Panc1 (cell line): ENCODE measurements at regions not wholly inside any gene's neighbourhood (a gene's known extent, or its start where the extent isn't known, plus 50 kb on each side); places are given as distances from the start of the nearest gene placed in this dataset.

ENCODE experiments used
- ATAC-seq: fragments of 200-7000 bp; cut with Tn5 transposase; 2 replicates; pipeline ENCODE4 v1.9.1; 2020; ENCODE audit warnings: mild to moderate bottlenecking, moderate library complexity
- BruUV-seq: library from RNA; stranded (reverse); fragments of 400-500 nt; replicated peaks from 2 replicates; lab custom pipeline; 2021; lab: Mats Ljungman, UMichigan
- CTCF ChIA-PET: fragments of 300-600 bp; sonication (Branson Sonifier 250); formaldehyde crosslinking; loops from one replicate; lab custom pipeline; 2022; ENCODE audit warnings: antibody characterized with exemption; lab: Charles Lee
- POLR2A ChIA-PET: fragments of 300-600 bp; sonication (Branson Sonifier 250); formaldehyde crosslinking; loops from one replicate; lab custom pipeline; 2022; ENCODE audit warnings: antibody characterized with exemption; lab: Charles Lee
- DNase-seq: peaks from one replicate; pipeline ENCODE4 v3.0.0-alpha.2; 2010; ENCODE audit warnings: low read depth, low spot score
- H3K27ac ChIP-seq: 2 replicates; pipeline ENCODE4 v1.5.1; 2011; ENCODE audit warnings: mild to moderate bottlenecking, low read length, inconsistent platforms
- H3K27me3 ChIP-seq: fragments of 200-500 bp; sonication (Bioruptor generic); 2 replicates; pipeline ENCODE4 v1.6.0; 2014; ENCODE audit warnings: low read length, inconsistent platforms; ENCODE audit not compliant: control insufficient read depth, insufficient read depth
- H3K36me3 ChIP-seq: fragments of 200-500 bp; sonication (Bioruptor generic); 2 replicates; pipeline ENCODE4 v1.5.1; 2014; ENCODE audit warnings: inconsistent platforms, mild to moderate bottlenecking, low read length, moderate library complexity; ENCODE audit not compliant: control insufficient read depth, insufficient read depth
- H3K4me1 ChIP-seq: 2 replicates; pipeline ENCODE4 v1.5.1; 2011; ENCODE audit warnings: inconsistent platforms, mild to moderate bottlenecking, low read length, moderate library complexity; ENCODE audit not compliant: control insufficient read depth, insufficient read depth
- H3K4me3 ChIP-seq, 2 experiments: 2 replicates each; pipeline ENCODE4 v1.5.1; 2011 to 2012; ENCODE audit warnings: low read depth in 2 of 2, low read length in 2 of 2, mild to moderate bottlenecking in 2 of 2, inconsistent platforms in 1 of 2, moderate library complexity in 1 of 2
- H3K9me3 ChIP-seq: fragments of 200-500 bp; sonication (Bioruptor generic); 2 replicates; pipeline ENCODE4 v1.5.1; 2014; ENCODE audit warnings: low read depth, mild to moderate bottlenecking, inconsistent platforms, low read length, moderate library complexity; ENCODE audit not compliant: control insufficient read depth, insufficient read depth
- POLR2AphosphoS5 ChIP-seq: IDR thresholded peaks from 2 replicates; pipeline ENCODE4 v1.6.1; 2012; ENCODE audit warnings: mild to moderate bottlenecking, low read depth, low read length, moderate library complexity
- SIN3A ChIP-seq: IDR thresholded peaks from 2 replicates; pipeline ENCODE4 v1.6.1; 2012; ENCODE audit warnings: low read depth, mild to moderate bottlenecking, low read length, moderate library complexity, borderline replicate concordance; ENCODE audit not compliant: insufficient read depth
- TCF7L2 ChIP-seq: IDR thresholded peaks from 2 replicates; pipeline ENCODE4 v1.6.1; 2011; ENCODE audit warnings: mild to moderate bottlenecking, low read depth, low read length, inconsistent platforms
- in situ Hi-C: cut with HindIII; loops from 2 replicates; pipeline ENCODE4 v1.10.0; 2016; ENCODE audit warnings: low sequenced_read_pairs, low pct_unique_long_range_greater_than_20kb
- intact Hi-C: fragments of 100-400 bp; cut with micrococcal nuclease; formaldehyde crosslinking; loops from one replicate; pipeline ENCODE4 v1.10.0; 2022; ENCODE audit not compliant: unreplicated experiment
- TF ChIP-seq, protein P1 (sequence below), 2 experiments: IDR thresholded peaks; 2 replicates each; pipeline ENCODE4 v1.6.1; 2011 to 2012; ENCODE audit warnings: low read depth in 2 of 2, control low read depth in 1 of 2, low read length in 1 of 2, mild to moderate bottlenecking in 1 of 2, moderate library complexity in 1 of 2; ENCODE audit not compliant: insufficient read depth in 1 of 2
- TF ChIP-seq, protein P2 (sequence below): fragments of 450-650 bp; IDR thresholded peaks from 2 replicates; pipeline ENCODE4 v1.5.1; 2017; ENCODE audit warnings: mild to moderate bottlenecking

GRCh38 chr15:60259469-60259868 is 138.3 kb downstream of the ANXA2 start:
- ChIA-PET POLR2A (no interaction called here), CTCF (no interaction called here)
- H3K4me1 ChIP-seq = peaks cover 7% of the 10 kb centered on the region
- TF ChIP-seq POLR2AphosphoS5 = no peak
- TF ChIP-seq, protein P1, sequence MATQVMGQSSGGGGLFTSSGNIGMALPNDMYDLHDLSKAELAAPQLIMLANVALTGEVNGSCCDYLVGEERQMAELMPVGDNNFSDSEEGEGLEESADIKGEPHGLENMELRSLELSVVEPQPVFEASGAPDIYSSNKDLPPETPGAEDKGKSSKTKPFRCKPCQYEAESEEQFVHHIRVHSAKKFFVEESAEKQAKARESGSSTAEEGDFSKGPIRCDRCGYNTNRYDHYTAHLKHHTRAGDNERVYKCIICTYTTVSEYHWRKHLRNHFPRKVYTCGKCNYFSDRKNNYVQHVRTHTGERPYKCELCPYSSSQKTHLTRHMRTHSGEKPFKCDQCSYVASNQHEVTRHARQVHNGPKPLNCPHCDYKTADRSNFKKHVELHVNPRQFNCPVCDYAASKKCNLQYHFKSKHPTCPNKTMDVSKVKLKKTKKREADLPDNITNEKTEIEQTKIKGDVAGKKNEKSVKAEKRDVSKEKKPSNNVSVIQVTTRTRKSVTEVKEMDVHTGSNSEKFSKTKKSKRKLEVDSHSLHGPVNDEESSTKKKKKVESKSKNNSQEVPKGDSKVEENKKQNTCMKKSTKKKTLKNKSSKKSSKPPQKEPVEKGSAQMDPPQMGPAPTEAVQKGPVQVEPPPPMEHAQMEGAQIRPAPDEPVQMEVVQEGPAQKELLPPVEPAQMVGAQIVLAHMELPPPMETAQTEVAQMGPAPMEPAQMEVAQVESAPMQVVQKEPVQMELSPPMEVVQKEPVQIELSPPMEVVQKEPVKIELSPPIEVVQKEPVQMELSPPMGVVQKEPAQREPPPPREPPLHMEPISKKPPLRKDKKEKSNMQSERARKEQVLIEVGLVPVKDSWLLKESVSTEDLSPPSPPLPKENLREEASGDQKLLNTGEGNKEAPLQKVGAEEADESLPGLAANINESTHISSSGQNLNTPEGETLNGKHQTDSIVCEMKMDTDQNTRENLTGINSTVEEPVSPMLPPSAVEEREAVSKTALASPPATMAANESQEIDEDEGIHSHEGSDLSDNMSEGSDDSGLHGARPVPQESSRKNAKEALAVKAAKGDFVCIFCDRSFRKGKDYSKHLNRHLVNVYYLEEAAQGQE (IDR thresholded peaks at IDR 0.05; ENCODE audit: insufficient read depth in 1 of 2, low read depth in 2 of 2, low read length in 1 of 2) = no peak
- TF ChIP-seq TCF7L2 = no peak
- TF ChIP-seq SIN3A = no peak
- TF ChIP-seq, protein P2, sequence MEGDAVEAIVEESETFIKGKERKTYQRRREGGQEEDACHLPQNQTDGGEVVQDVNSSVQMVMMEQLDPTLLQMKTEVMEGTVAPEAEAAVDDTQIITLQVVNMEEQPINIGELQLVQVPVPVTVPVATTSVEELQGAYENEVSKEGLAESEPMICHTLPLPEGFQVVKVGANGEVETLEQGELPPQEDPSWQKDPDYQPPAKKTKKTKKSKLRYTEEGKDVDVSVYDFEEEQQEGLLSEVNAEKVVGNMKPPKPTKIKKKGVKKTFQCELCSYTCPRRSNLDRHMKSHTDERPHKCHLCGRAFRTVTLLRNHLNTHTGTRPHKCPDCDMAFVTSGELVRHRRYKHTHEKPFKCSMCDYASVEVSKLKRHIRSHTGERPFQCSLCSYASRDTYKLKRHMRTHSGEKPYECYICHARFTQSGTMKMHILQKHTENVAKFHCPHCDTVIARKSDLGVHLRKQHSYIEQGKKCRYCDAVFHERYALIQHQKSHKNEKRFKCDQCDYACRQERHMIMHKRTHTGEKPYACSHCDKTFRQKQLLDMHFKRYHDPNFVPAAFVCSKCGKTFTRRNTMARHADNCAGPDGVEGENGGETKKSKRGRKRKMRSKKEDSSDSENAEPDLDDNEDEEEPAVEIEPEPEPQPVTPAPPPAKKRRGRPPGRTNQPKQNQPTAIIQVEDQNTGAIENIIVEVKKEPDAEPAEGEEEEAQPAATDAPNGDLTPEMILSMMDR = no peak
- no TSS peak for BruUV-seq
- no peaks in the 10 kb centered on the region for H3K36me3 ChIP-seq
- no peaks in the 10 kb centered on the region for H3K9me3 ChIP-seq
- DNase-seq (no peak), ATAC-seq (no peak)
- H3K27me3 ChIP-seq = peaks cover 6% of the 10 kb centered on the region
- H3K27ac ChIP-seq = no peak overlapping the region
- H3K4me3 ChIP-seq = no peak overlapping the region
- in situ Hi-C loops (no loop called here), intact Hi-C loops (no loop called here)

GRCh38 chr15:60264088-60264487 is 133.7 kb downstream of the ANXA2 start:
- ChIA-PET CTCF (no interaction called here), POLR2A (no interaction called here)
- no peaks in the 10 kb centered on the region for H3K36me3 ChIP-seq
- no TSS peak for BruUV-seq
- H3K27me3 ChIP-seq = peaks cover 13% of the 10 kb centered on the region
- DNase-seq (no peak), ATAC-seq (no peak)
- H3K9me3 ChIP-seq = no peaks in the 10 kb centered on the region
- in situ Hi-C loops (no loop called here), intact Hi-C loops (no loop called here)
- TF ChIP-seq, protein P2 = no peak
- TF ChIP-seq TCF7L2 (no peak), POLR2AphosphoS5 (no peak), SIN3A (no peak)
- H3K27ac ChIP-seq = no peak overlapping the region
- H3K4me3 ChIP-seq = no peak overlapping the region
- no peaks in the 10 kb centered on the region for H3K4me1 ChIP-seq
